HTR-8/SVneo (cell line): ENCODE measurements at regions not wholly inside any gene's neighbourhood (a gene's known extent, or its start where the extent isn't known, plus 50 kb on each side); places are given as distances from the start of the nearest gene placed in this dataset.
"Not testable (repeated sequence)": the region's sequence is repeated elsewhere in the genome, so short reads cannot be mapped to it uniquely, and the experiment has no call there.

Source experiments
- DNase-seq: peaks from one replicate; pipeline ENCODE4 v3.0.0; 2011; ENCODE audit warnings: low spot score, mixed read lengths; ENCODE audit not compliant: insufficient read length
- FAIRE-seq: peaks from 2 replicates; lab custom pipeline; 2011; peaks lifted over from hg19 to GRCh38; lab: Jason Lieb, UNC

- no peak for DNase-seq
- FAIRE-seq, result no peak
Measured at GRCh38 chr4:116361790-116362189, 723.6 kb downstream of the TRAM1L1 start.

GRCh38 chr4:116358633-116359222 lies 726.6 kb downstream of the TRAM1L1 start:
- DNase-seq, result peak; percentile 41
- FAIRE-seq, result no peak

- FAIRE-seq (no peak), DNase-seq (no peak)
Measured at GRCh38 chr4:116357758-116358157, 727.6 kb downstream of the TRAM1L1 start.

- FAIRE-seq (no peak), DNase-seq (no peak)
Measured at GRCh38 chr4:116346750-116347149, 738.6 kb downstream of the TRAM1L1 start.

- no peak for FAIRE-seq
- no peak for DNase-seq
Measured at GRCh38 chr4:116343809-116344208, 741.6 kb downstream of the TRAM1L1 start.

- no peak for DNase-seq
- no peak for FAIRE-seq
Measured at GRCh38 chr4:116342143-116342542, 743.2 kb downstream of the TRAM1L1 start.

GRCh38 chr4:116332508-116332907 lies 752.9 kb downstream of the TRAM1L1 start:
- DNase-seq, result no peak
- no peak for FAIRE-seq

- no peak for FAIRE-seq
- no peak for DNase-seq
Measured at GRCh38 chr4:116328261-116328860, 757.0 kb downstream of the TRAM1L1 start.

- no peak for FAIRE-seq
- DNase-seq, result no peak
Measured at GRCh38 chr4:116323606-116324005, 761.8 kb downstream of the TRAM1L1 start.

GRCh38 chr4:116321471-116321870 lies 763.9 kb downstream of the TRAM1L1 start:
- no peak for FAIRE-seq
- DNase-seq, result no peak

- DNase-seq, result no peak
- no peak for FAIRE-seq
Measured at GRCh38 chr4:116320859-116321258, 764.5 kb downstream of the TRAM1L1 start.

- DNase-seq, result no peak
- FAIRE-seq, result no peak
Measured at GRCh38 chr4:116303736-116304188, 781.6 kb downstream of the TRAM1L1 start.

- FAIRE-seq (no peak), DNase-seq (no peak)
Measured at GRCh38 chr4:116302990-116303735, 782.2 kb downstream of the TRAM1L1 start.

- FAIRE-seq (no peak), DNase-seq (no peak)
Measured at GRCh38 chr4:116275006-116275405, 810.4 kb downstream of the TRAM1L1 start.

GRCh38 chr4:116272336-116272735 lies 813.0 kb downstream of the TRAM1L1 start:
- DNase-seq, result no peak
- FAIRE-seq, result no peak

GRCh38 chr4:116260931-116261330 lies 824.4 kb downstream of the TRAM1L1 start:
- DNase-seq, FAIRE-seq: not testable (repeated sequence)

GRCh38 chr4:116244771-116245170 lies 840.6 kb downstream of the TRAM1L1 start:
- FAIRE-seq, result no peak
- no peak for DNase-seq

GRCh38 chr4:116243431-116243830 lies 841.9 kb downstream of the TRAM1L1 start:
- no peak for FAIRE-seq
- DNase-seq, result no peak

GRCh38 chr4:116233971-116234370 lies 851.4 kb downstream of the TRAM1L1 start:
- FAIRE-seq (no peak), DNase-seq (no peak)

GRCh38 chr4:116231999-116232398 lies 853.4 kb downstream of the TRAM1L1 start:
- FAIRE-seq, DNase-seq: not testable (repeated sequence)

- FAIRE-seq (no peak), DNase-seq (no peak)
Measured at GRCh38 chr4:116229420-116229819, 856.0 kb downstream of the TRAM1L1 start.
